Hematopoietic multipotent progenitor cell treated with erythropoietin and hydrocortisone succinate and interleukin-3 and kit ligand, for 8 days (in vitro differentiated cells): ENCODE measurements at regions not wholly inside any gene's neighbourhood (a gene's known extent, or its start where the extent isn't known, plus 50 kb on each side); places are given as distances from the start of the nearest gene placed in this dataset.

Source experiments
- DNase-seq: peaks from one replicate; pipeline ENCODE4 v3.0.0-alpha.2; 2015

DNA sequence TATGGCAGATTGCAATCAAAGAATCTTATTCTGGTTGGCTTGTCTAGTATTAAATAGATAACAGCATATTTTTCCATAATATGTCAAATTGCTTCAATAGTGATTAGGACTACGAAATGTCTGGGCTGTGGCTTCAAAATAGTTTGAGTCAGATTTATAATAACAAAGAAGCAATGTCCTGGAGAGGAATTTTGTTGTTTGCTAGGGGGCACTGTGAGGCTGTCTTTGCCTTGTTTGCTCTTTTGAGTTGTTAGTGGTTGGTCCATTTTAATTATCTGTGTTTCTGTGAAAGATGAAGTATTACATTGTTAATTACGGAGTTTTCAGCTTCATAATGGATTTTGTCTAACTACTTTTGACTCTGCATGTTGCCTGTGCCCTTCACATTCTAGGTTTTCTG is 713.6 kb downstream of the TLE4 start:
- no peak for DNase-seq

DNA sequence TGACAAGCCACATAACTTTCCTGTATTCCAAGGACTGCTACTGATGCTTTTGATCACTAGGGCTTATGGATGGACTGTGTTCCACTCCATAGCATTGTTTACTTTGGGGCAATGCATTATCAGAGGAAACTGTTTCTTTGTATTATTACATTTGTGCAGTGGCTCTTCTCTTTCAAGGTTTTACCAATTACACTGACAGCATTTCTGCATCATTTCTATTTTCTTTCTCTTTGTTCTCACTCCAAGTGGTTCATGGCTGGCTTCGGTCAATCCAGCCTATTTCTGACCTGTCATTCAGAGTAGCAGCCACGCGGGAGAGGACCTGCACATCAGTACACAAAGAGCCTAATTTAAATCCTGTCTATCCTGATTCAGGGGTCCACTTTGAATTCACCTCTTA is 711.0 kb downstream of the TLE4 start:
- no peak for DNase-seq

DNA sequence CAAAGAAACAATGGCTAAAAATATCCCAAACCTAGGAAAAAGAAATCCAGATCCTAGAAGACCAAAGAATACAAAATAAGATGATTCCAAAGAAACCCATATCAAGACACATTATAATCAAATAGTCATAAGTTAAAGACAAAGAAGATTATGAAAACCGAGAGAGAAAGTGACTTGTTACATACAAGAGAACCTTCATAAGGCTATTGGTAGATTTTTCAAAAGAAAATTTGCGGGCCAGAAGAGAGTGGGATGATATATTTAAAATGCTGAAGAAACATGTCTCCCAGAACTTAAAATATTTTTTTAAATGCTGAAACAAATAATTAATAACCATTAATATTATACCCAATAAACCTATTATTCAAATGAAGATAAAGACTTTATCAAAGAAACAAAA is 687.3 kb downstream of the TLE4 start:
- no peak for DNase-seq

DNA sequence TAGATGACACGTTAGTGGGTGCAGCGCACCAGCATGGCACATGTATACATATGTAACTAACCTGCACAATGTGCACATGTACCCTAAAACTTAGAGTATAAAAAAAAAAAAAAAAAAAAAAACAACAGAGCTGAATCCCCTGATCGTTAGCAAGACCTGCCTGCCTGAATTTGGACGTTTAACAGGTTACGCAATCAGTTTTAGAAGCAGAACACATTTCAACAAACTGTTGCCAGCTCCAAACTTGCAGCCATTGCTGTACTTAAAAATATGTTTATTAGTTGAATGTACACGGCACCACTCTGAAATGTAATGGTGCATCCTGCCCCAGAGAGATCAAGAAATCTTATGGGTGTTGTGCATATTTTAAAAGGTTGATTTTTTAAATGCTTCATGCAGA is 680.0 kb downstream of the TLE4 start:
- DNase-seq = no peak

DNA sequence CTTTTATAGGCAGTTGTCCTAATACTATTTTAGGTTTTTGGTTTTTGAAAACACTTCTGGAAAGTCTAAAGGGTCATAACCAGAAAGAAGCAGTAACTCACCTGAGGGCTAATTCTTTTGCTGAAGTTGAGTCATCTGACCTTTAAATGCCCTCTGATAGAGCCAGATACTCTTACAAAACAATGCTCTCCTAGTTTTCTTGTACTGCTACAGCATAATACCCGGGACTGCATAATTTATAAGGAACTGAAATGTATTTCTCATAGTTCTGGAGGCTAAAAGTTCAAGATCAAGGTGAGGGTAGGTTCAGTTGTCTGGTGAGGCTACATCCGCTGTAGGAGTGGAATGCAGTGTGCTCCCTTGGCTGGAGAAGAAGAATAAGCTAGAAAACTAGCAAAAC is 670.3 kb downstream of the TLE4 start:
- no peak for DNase-seq

- DNase-seq = no peak
Observed at GRCh38 chr9:80235752-80236151, 664.0 kb downstream of the TLE4 start.

DNA sequence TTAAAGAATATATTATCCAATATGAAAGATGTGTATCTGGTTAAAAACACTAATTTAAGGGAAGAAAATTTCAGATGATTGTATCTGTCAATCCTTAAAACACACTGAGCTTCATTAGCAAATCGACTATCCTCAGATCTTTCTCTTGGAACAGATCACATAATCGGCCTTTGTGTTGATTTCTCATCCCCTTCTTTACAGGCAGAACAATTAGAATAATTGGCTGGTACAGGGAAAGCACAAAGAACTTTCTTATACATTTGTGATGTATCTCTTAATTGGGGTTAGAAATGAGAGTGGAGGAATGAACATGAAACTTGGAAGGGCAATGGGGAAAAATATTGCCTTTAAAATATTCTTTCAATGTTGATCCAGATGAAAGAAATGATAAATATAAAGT is 662.1 kb downstream of the TLE4 start:
- no peak for DNase-seq

GRCh38 chr9:80233102-80233843 is 661.5 kb downstream of the TLE4 start:
- no peak for DNase-seq

GRCh38 chr9:80231318-80232236 is 659.8 kb downstream of the TLE4 start:
- no peak for DNase-seq

- DNase-seq = no peak
Observed at GRCh38 chr9:80223897-80224296, 652.1 kb downstream of the TLE4 start.

DNA sequence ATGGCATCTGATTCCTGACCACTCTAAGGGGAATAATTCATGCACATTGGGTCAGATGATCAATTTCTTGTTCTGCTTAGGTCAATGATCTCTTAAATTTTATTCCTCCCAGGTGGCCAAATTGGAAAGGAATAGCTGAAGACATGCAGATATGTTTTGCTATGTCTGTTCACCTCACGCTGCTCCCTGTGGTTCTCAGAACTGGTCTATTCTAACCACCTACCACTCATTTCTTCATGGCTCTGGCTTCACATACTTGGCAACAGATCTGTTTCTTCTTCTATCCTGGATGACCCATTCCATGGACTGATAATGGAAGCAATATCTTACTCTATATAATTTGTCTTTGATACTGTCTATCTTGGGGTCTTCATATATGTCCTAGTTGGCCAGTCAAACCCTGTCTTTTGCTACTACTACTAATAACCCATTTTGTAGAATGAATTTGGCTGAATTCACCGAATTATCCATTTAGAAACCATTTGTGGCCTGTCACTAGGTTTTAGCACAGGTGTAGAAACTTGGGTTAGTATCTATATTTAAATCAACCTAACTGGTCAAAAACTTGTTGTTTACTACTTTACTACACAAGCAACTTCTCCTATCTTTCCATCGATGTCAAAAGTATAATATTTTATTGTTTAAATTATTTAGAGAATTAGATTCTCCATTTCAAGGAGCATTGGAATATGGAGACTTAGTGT is 650.9 kb downstream of the TLE4 start:
- no peak for DNase-seq

DNA sequence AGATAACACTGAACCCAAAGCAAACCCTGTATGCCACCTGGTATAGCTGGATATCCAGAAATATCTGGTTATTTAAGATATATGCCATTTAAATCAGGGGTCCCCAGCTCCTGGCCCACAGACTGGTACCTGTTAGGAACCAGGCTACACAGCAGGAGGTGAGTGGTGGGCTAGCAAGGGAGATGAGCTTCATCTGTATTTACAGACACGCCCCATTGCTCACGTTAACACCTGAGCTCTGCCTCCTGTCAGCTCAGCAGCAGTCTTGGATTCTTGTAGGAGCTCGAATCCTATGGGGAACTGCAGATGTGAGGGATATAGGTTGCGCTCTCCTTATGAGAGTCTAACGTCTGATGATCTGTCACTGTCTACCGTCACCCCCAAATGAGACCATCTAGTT is 646.6 kb downstream of the TLE4 start:
- DNase-seq = no peak

- no peak for DNase-seq
Observed at GRCh38 chr9:80213613-80214012, 641.8 kb downstream of the TLE4 start.

DNA sequence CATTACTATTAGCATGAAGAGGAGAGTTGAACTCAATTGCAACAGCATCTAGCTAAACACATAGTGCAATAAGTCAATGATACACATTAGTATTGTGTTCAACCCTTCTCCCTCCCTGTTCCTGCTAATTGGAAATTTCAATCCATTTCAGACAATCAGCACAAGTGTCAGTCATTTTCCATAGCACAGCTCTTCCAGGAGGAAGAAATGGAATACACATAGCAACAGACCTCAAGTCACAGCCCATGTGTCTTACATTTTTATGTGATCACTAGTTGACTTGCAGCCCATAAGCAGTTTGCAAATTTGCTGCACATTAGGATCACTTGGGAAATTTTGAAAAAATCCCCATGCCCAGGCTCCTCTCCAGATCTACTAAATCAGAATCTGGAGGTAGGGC is 636.9 kb downstream of the TLE4 start:
- DNase-seq = no peak

DNA sequence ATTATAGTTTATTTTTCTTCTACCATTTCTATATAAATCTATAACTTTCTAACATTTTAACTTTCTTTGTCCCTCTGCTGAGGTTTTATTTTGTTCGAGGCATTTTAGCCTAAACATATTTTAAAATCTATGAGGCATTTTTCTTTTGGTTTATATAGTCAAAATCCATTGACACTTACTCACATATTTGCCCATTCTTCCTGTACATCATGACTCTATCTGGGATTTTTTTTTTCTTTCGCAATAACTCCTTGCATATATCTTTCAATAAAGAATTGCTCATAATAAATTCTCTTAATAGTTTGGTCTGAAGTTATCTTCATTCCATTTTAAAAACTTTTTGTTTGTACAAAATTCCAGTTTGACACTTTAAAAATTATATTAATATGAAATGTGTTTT is 632.3 kb downstream of the TLE4 start:
- no peak for DNase-seq

- DNase-seq = no peak
Observed at GRCh38 chr9:80197661-80198060, 625.9 kb downstream of the TLE4 start.

- DNase-seq = no peak
Observed at GRCh38 chr9:80191108-80191507, 619.3 kb downstream of the TLE4 start.

GRCh38 chr9:80188579-80188978 is 616.8 kb downstream of the TLE4 start:
- no peak for DNase-seq

DNA sequence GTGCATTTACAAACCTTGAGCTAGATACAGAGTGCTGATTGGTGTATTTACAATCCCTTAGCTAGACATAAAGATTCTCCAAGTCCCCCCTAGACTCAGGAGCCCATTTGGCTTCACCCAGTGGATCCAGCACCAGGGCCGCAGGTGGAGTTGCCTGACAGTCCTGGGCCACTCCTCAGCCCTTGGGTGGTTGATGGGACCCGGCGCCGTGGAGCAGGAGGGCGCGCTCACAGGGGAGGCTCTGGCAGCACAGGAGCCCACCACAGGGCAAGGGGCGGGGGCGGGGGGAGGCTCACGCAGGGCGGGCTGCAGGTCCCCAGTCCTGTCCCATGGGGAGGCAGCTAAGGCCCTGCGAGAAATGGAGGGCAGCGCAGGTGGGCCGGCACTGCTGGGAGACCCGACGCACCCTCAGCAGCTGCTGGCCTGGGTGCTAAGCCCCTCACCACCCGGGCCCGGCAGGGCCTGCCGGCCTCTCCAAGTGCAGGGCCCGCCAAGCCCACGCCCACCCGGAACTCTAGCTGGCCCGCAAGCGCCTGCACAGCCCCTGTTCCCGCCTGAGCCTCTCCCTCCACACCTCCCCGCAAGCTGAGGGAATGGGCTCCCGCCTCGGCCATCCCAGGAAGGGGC is 613.5 kb downstream of the TLE4 start:
- DNase-seq = no peak

GRCh38 chr9:80177949-80178480 is 606.2 kb downstream of the TLE4 start:
- DNase-seq = no peak

DNA sequence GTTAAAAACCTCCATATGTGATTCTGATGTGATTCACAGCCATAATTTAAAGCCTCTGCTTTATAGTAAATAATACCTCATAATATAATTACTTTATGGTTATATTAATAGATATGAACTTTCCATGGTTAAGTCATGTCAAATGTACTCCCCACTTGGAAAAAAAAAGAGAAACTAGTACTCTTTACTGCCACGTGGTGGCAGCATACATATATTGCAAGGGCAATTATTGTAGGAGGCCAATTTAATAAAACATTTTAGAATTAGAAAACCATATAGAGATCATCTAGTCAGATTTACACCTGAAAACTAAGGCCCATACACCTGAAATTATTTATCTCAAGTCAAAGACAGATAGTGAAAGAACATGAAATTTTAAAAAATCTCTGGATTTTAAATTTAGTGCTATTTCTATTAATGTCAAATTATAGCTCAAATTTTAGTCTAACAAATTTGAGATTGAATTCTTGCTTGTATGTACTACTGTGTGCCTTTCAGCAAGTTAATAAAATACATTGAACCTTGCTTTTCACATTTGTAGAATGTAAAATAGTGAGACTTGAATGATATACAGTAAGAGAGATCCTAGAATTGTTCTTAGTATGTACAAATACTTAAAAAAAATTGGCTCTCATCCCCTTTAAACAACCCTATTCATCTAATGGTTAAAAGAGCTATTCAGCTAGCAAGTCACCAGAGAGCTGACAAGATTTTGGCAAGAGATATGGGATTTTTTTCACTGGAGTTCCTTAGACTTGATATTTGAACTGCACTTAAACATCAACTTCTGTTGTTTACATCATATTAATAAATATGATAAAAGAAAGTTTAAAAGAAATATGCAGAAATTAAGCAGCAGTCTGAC is 603.8 kb downstream of the TLE4 start:
- peak; percentile 42 for DNase-seq

- no peak for DNase-seq
Observed at GRCh38 chr9:80163889-80164288, 592.1 kb downstream of the TLE4 start.
